OCI-LY7 (cell line): ENCODE measurements at regions not wholly inside any gene's neighbourhood (a gene's known extent, or its start where the extent isn't known, plus 50 kb on each side); places are given as distances from the start of the nearest gene placed in this dataset.

Experiments
- CTCF ChIP-seq: fragments of 200-600 bp; sonication (generic); conservative IDR thresholded peaks from 2 replicates; pipeline ENCODE4 v1.5.1; 2014; ENCODE audit warnings: mild to moderate bottlenecking, antibody characterized with exemption, low read length, moderate library complexity, mixed read lengths
- EZH2phosphoT487 ChIP-seq: fragments of 200-600 bp; sonication (generic); IDR thresholded peaks from 2 replicates; pipeline ENCODE4 v1.6.1; 2018; ENCODE audit warnings: low read depth, borderline replicate concordance, mild to moderate bottlenecking, mixed run types, antibody characterized with exemption, low read length, moderate library complexity, mixed read lengths

- no peak for TF ChIP-seq CTCF
- no peak for TF ChIP-seq EZH2phosphoT487
Observed at GRCh38 chr15:77553695-77554094, 79.0 kb downstream of the LINGO1 start.
